K562 (cell line): ENCODE measurements at regions not wholly inside any gene's neighbourhood (a gene's known extent, or its start where the extent isn't known, plus 50 kb on each side); places are given as distances from the start of the nearest gene placed in this dataset.

ENCODE experiments used
- ATAC-seq: fragments of 200-7000 bp; cut with Tn5 transposase; 3 replicates; pipeline ENCODE4 v1.9.1; 2020; ENCODE audit warnings: moderate library complexity
- BruUV-seq: library from RNA; stranded (reverse); fragments of 400-500 nt; replicated peaks from 2 replicates; lab custom pipeline; 2021; lab: Mats Ljungman, UMichigan
- CTCF ChIA-PET: fragments of 300-600 bp; formaldehyde crosslinking; extraction: SDS; loops from one replicate; lab custom pipeline; 2021; ENCODE audit warnings: low intra/inter-chr PET ratio; lab: Yijun Ruan, JAX
- POLR2A ChIA-PET: fragments of 300-600, 350-650 bp; sonication (Branson Sonifier 250); formaldehyde crosslinking; extraction: SDS; loops from one replicate; lab custom pipeline; 2021; ENCODE audit warnings: antibody characterized with exemption, inconsistent platforms; lab: Yijun Ruan, JAX
- DNase-seq, 4 experiments: peaks; one replicate each; pipeline versions ENCODE4 v3.0.0 to v3.0.0-alpha.2; 2011 to 2018; ENCODE audit warnings: low spot score in 3 of 4, mixed read lengths in 3 of 4; ENCODE audit errors: extremely low read depth in 1 of 4
- FAIRE-seq: peaks from 2 replicates; lab custom pipeline; 2011; peaks lifted over from hg19 to GRCh38; lab: Jason Lieb, UNC
- H2AFZ ChIP-seq: 2 replicates; pipeline ENCODE4 v1.6.0; 2011; ENCODE audit warnings: low read depth, low read length, control low read depth, inconsistent platforms
- H3K27ac ChIP-seq: fragments of 200-600 bp; 3 replicates; pipeline ENCODE4 v1.8.0; 2011; ENCODE audit warnings: low read depth, mild to moderate bottlenecking, control low read depth, inconsistent platforms, low read length, moderate library complexity, mixed read lengths; ENCODE audit errors: extremely low read depth
- H3K27me3 ChIP-seq, 2 experiments: fragments of 300-600 bp in 1 of 2; 2 replicates in 1 of 2; 3 replicates in 1 of 2; pipeline versions ENCODE4 v1.6.0 to v1.8.0; 2011; ENCODE audit warnings: inconsistent platforms in 2 of 2, low read length in 2 of 2, mild to moderate bottlenecking in 1 of 2, mixed read lengths in 1 of 2, moderate library complexity in 1 of 2; ENCODE audit not compliant: control insufficient read depth in 2 of 2, insufficient read depth in 2 of 2
- H3K36me3 ChIP-seq: fragments of 300-600 bp; 3 replicates; pipeline ENCODE4 v1.8.0; 2011; ENCODE audit warnings: mild to moderate bottlenecking, low read length, inconsistent platforms; ENCODE audit not compliant: control insufficient read depth, insufficient read depth
- H3K4me1 ChIP-seq, 2 experiments: fragments of 200-600 bp in 1 of 2; replicated peaks in 1 of 2; 2 replicates in 1 of 2; 3 replicates in 1 of 2; pipeline versions ENCODE4 v1.5.1 to v1.8.0; 2011; ENCODE audit warnings: inconsistent platforms in 2 of 2, low read length in 2 of 2, mild to moderate bottlenecking in 1 of 2, mixed read lengths in 1 of 2, moderate library complexity in 1 of 2; ENCODE audit not compliant: control insufficient read depth in 2 of 2, insufficient read depth in 2 of 2
- H3K4me2 ChIP-seq: 2 replicates; pipeline ENCODE4 v1.6.1; 2011; ENCODE audit warnings: low read length, control low read depth, inconsistent platforms, mixed read lengths; ENCODE audit not compliant: insufficient read depth
- H3K4me3 ChIP-seq: fragments of 200-600 bp; sonication (generic), shearing (Covaris generic); 2 replicates; pipeline ENCODE4 v1.5.1; 2016; ENCODE audit warnings: control low read depth, inconsistent platforms
- H3K79me2 ChIP-seq: fragments of 200-600 bp; 3 replicates; pipeline ENCODE4 v1.8.0; 2011; ENCODE audit warnings: low read length, inconsistent platforms; ENCODE audit not compliant: control insufficient read depth, insufficient read depth
- H3K9ac ChIP-seq, 2 experiments: 2 replicates each; pipeline versions ENCODE4 v1.6.0 to v1.6.1; 2011; ENCODE audit warnings: low read depth in 2 of 2, low read length in 2 of 2, control low read depth in 1 of 2, inconsistent platforms in 1 of 2, mild to moderate bottlenecking in 1 of 2, mixed read lengths in 1 of 2; ENCODE audit not compliant: insufficient read depth in 1 of 2
- H3K9me1 ChIP-seq: one replicate; pipeline ENCODE4 v1.6.0; 2011; ENCODE audit warnings: inconsistent platforms, mild to moderate bottlenecking, low read length, moderate library complexity; ENCODE audit not compliant: control insufficient read depth, insufficient read depth
- H3K9me3 ChIP-seq: replicated peaks from 2 replicates; pipeline ENCODE4 v1.5.1; 2011; ENCODE audit warnings: low read depth, low read length, inconsistent platforms; ENCODE audit not compliant: control insufficient read depth, insufficient read depth
- H4K20me1 ChIP-seq: replicated peaks from 2 replicates; pipeline ENCODE4 v1.6.1; 2011; ENCODE audit warnings: low read length, inconsistent platforms, mixed read lengths; ENCODE audit not compliant: control insufficient read depth, insufficient read depth
- ADNP ChIP-seq: fragments of 200-800 bp; sonication (Bioruptor generic); IDR thresholded peaks from 2 replicates; pipeline ENCODE4 v1.6.1; 2016; ENCODE audit warnings: missing genetic modification characterization, missing compliant biosample characterization
- GMEB1 ChIP-seq: fragments of 250-450 bp; sonication (Bioruptor Pico); IDR thresholded peaks from 2 replicates; pipeline ENCODE4 v1.4.0; 2020; ENCODE audit warnings: mild to moderate bottlenecking
- NFIC ChIP-seq: fragments of 450-650 bp; IDR thresholded peaks from 2 replicates; pipeline ENCODE4 v1.6.1; 2017; ENCODE audit warnings: mild to moderate bottlenecking, inconsistent platforms
- PCBP2 ChIP-seq: fragments of 200-400 bp; formaldehyde crosslinking; IDR thresholded peaks from 2 replicates; pipeline ENCODE4 v1.6.1; 2018; ENCODE audit warnings: low read length, low read depth, mild to moderate bottlenecking, moderate library complexity; ENCODE audit not compliant: poor library complexity, severe bottlenecking
- TBP ChIP-seq: optimal IDR thresholded peaks from 2 replicates; pipeline ENCODE3; 2011; ENCODE audit warnings: low read depth, low read length, improper control_type of control experiment
- ZNF512 ChIP-seq: IDR thresholded peaks from 2 replicates; pipeline ENCODE4 v1.6.1; 2016; ENCODE audit warnings: missing genetic modification characterization, missing compliant biosample characterization
- ZNF551 ChIP-seq: fragments of 250-450 bp; sonication (Bioruptor Pico); IDR thresholded peaks from 2 replicates; pipeline ENCODE4 v1.5.0; 2021; ENCODE audit warnings: mild to moderate bottlenecking, moderate library complexity
- WGBS: fragments of 100-300 bp; shearing (Covaris generic); methylation state at CpG from one replicate; pipeline ENCODE4 v1.1.6; 2016; ENCODE audit warnings: low coverage, mixed read lengths; ENCODE audit not compliant: insufficient coverage; ENCODE audit errors: missing lambda C conversion rate; 5-methylcytosine and 5-hydroxymethylcytosine counted together
- in situ Hi-C: fragments of 300-500 bp; cut with MboI; formaldehyde crosslinking; loops from 4 replicates; pipeline ENCODE4 v1.15.0; 2018; ENCODE audit warnings: inconsistent platforms, mixed read lengths
- intact Hi-C: fragments of 100-400 bp; cut with micrococcal nuclease; formaldehyde crosslinking; loops from 2 replicates; pipeline ENCODE4 v1.14.2; 2022
- TF ChIP-seq, protein P1 (sequence below): fragments of 250-450 bp; sonication (Bioruptor Pico); IDR thresholded peaks from 2 replicates; pipeline ENCODE4 v1.5.0; 2021; ENCODE audit warnings: mild to moderate bottlenecking, moderate library complexity
- TF ChIP-seq, protein P2 (sequence below): fragments of 450-650 bp; IDR thresholded peaks from 2 replicates; pipeline ENCODE4 v1.6.1; 2016; ENCODE audit warnings: missing biosample characterization, missing genetic modification characterization
- TF ChIP-seq, protein P3 (sequence below): fragments of 450-650 bp; formaldehyde crosslinking; IDR thresholded peaks from 2 replicates; pipeline ENCODE4 v1.4.0; 2020; ENCODE audit warnings: mild to moderate bottlenecking, moderate library complexity

DNA sequence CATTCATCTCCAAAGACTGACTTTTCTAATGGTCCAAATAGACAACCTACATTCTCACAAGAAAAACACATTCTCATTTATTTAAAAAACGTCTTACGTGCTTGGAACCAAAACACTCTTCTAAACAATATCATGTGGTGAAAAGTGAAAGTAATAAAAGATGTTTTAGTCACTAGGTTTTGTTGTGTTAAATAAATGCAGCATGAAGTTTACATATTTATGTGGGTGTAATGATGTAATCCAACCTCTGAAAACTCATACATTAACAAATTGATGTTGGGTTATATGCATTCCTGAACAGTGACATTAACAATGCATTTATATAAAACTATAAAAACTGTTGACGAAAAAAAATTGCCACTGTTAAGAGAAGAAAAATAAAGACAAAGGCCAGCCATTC lies 55.1 kb upstream of the ACVR2A start:
- POLR2A ChIA-PET, result no interaction called here
- no TSS peak for BruUV-seq

More for the DNA sequence above, 55.1 kb upstream of the ACVR2A start:
- Histone ChIP-seq H2AFZ (no peak overlapping the region), H3K36me3 (no peaks in the 10 kb centered on the region), H3K27me3 (no peaks in the 10 kb centered on the region), H3K4me3 (no peak overlapping the region), H3K9me1 (no peaks in the 10 kb centered on the region), H3K79me2 (no peaks in the 10 kb centered on the region), H3K4me2 (no peak overlapping the region), H4K20me1 (no peaks in the 10 kb centered on the region), H3K9me3 (no peaks in the 10 kb centered on the region), H3K9ac (no peak overlapping the region), H3K4me1 (no peaks in the 10 kb centered on the region), H3K27ac (no peak overlapping the region)
- TF ChIP-seq, protein P1, sequence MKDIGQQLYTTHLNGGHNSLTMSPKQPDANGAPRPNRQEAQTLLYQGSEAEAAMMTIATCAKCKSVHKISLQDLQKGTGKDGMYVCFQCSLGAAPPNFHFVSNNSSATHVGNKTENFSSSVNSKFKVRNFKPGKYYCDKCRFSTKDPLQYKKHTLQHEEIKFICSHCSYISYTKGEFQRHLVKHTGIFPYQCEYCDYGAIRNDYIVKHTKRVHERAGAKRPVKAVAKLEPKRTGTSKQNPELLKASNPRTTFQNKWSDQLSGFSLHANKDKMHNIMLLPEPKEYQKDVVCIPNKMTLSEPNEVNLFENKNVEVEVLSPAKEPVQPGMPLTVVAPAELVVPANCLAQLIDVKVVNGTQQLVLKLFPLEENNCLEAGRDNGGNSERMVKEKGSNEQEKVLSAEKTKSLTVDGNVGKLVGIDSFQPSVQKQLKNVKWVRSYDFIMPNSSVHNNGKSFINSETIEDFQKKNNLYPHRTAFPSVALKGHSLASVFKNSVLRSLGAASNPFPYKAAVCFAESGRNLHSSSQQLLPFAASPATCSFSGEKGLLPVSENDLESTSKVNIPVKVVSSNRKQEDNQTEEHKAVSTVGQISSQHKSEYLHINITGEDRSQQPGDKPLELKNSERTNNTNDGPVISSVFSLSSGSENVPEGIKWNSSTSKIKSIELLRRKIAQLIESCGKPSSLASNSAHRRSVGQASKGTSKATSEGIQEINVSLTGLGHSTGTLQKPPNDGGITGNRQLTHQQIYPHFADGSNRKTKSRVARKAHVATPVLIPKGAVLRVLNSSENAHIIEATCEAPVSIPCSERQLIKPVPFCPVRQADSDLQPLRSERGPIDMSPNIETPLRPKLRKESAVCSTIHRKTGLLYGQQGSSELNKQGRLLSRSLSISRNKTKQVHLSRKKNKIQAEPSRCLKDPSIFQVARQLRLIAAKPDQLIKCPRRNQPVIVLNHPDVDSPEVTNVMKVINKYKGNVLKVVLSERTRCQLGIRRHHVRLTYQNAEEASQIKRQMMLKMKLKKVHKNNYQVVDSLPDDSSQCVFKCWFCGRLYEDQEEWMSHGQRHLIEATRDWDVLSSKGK (CRISPR knock-in tag), result no peak
- TF ChIP-seq, protein P2, sequence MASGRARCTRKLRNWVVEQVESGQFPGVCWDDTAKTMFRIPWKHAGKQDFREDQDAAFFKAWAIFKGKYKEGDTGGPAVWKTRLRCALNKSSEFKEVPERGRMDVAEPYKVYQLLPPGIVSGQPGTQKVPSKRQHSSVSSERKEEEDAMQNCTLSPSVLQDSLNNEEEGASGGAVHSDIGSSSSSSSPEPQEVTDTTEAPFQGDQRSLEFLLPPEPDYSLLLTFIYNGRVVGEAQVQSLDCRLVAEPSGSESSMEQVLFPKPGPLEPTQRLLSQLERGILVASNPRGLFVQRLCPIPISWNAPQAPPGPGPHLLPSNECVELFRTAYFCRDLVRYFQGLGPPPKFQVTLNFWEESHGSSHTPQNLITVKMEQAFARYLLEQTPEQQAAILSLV, result no peak
- TF ChIP-seq ZNF551, result no peak
- no peak for TF ChIP-seq TBP
- TF ChIP-seq GMEB1, result no peak
- TF ChIP-seq, protein P3, sequence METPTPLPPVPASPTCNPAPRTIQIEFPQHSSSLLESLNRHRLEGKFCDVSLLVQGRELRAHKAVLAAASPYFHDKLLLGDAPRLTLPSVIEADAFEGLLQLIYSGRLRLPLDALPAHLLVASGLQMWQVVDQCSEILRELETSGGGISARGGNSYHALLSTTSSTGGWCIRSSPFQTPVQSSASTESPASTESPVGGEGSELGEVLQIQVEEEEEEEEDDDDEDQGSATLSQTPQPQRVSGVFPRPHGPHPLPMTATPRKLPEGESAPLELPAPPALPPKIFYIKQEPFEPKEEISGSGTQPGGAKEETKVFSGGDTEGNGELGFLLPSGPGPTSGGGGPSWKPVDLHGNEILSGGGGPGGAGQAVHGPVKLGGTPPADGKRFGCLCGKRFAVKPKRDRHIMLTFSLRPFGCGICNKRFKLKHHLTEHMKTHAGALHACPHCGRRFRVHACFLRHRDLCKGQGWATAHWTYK (CRISPR knock-in tag), result no peak
- no peak for TF ChIP-seq ADNP
- TF ChIP-seq NFIC, result no peak
- TF ChIP-seq PCBP2, result no peak
- TF ChIP-seq ZNF512 (tag), result no peak
- WGBS, result 0% methylated on average over 3 of the region's 3 CpGs
- CTCF ChIA-PET, result no interaction called here
- FAIRE-seq (no peak), ATAC-seq (no peak), DNase-seq (no peak)
- intact Hi-C loops, result no loop called here
- in situ Hi-C loops, result no loop called here
